Pancreas (tissue), 10 donors: ENCODE measurements at regions not wholly inside any gene's neighbourhood (a gene's known extent, or its start where the extent isn't known, plus 50 kb on each side); places are given as distances from the start of the nearest gene placed in this dataset.

ENCODE experiments used
- ATAC-seq, 4 donors: fragments of 200-7000 bp; cut with Tn5 transposase; one replicate each; pipeline versions ENCODE4 v1.8.0 to v1.9.1; 2020; ENCODE audit warnings: mild to moderate bottlenecking in 4 of 4, moderate library complexity in 4 of 4
- DNase-seq, 6 donors: peaks; one replicate each; pipeline ENCODE4 v3.0.0-alpha.2; 2020
- FAIRE-seq: peaks from 2 replicates; lab custom pipeline; 2012; peaks lifted over from hg19 to GRCh38; lab: Jason Lieb, UNC
- H3K27ac ChIP-seq, 4 donors: fragments of 200-600 bp; sonication (generic); 1 replicate in 3 of 4; 2 replicates in 1 of 4; pipeline versions ENCODE4 v1.5.0 to v1.8.0; 2020
- H3K27me3 ChIP-seq, 4 donors: fragments of 200-600 bp; one replicate each; pipeline ENCODE4 v1.8.0; 2021
- H3K36me3 ChIP-seq, 3 donors: fragments of 200-600 bp; sonication (generic) in 1 of 3; one replicate each; pipeline versions ENCODE4 v1.5.0 to v1.8.0; 2020 to 2021
- H3K4me1 ChIP-seq, 3 donors: fragments of 200-600 bp; one replicate each; pipeline ENCODE4 v1.8.0; 2021
- H3K4me3 ChIP-seq, 4 donors: fragments of 200-600 bp; sonication (generic) in 2 of 4; one replicate each; pipeline versions ENCODE4 v1.5.0 to v1.8.0; 2020 to 2021
- H3K9me3 ChIP-seq, 4 donors: fragments of 200-600 bp; one replicate each; pipeline ENCODE4 v1.8.0; 2021
- WGBS, 2 donors: extraction: QIAGEN DNeasy Blood & Tissue Kit; methylation state at CpG; one replicate each; pipeline ENCODE4 v1.1.7; 2013; 5-methylcytosine and 5-hydroxymethylcytosine counted together
- intact Hi-C, 3 donors: fragments of 100-400 bp; cut with DNase I; formaldehyde crosslinking; loops; one replicate each; pipeline versions ENCODE4 v1.11.1 to v1.14.2; 2022
- TF ChIP-seq, protein P1 (sequence below), 4 donors: fragments of 200-600 bp; sonication (generic) in 3 of 4; IDR thresholded peaks; one replicate each; pipeline versions ENCODE4 v1.5.0 to v1.8.0; 2021; ENCODE audit warnings: antibody characterized with exemption in 4 of 4
- donor health status: healthy with polysubstance abuse.
- donor health status: DM: no; HTN: no; CAD: no; lungs with moderate emphysema.
- donor health status: DM: no; HTN: no; CAD: no.
- donor health status: control.
- donor health status: control.
- donor health status: Bipolar disorder and iron deficiency.
- donor health status: DM: yes; HTN: yes; CAD: no.
- donor health status: DM: no; HTN: no; CAD: no.
- donor health status: DM: no; HTN: no; CAD: no.
- donor health status: DM: yes; HTN: yes; CAD: no.

DNA sequence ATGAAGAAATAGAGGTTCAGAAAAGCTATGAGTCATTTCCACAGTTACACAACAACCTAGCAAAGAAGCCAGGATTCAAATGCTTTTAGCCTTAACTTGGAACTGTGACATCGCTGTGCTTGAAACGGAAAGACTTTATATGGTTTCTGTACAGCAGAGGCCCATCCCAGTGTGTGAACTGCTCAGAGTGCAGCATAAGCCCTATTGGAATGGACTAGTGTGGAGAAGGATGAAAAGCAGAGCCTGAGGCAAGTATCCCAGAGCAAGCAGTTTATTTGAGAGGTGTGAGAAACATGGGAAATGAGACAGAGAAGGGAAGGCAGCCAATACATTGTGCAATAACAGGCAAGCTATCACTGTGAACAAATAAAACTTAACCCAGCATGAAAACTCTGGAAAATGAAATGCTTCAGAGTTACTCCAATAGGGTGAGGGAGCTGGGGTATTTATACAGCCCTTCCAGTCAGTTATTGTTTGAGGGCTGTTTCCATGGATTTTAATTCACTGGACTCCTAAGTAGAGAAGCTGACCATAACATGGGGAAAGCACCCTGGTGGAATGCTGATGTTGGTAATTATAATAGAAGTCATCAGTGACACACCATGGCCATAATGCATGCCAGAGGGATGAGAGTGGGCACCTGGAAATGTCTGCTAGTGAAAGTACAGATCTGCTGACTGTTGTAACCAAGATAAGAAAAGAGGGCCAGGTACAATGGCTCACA lies 254.0 kb upstream of the POU3F3 start:
- intact Hi-C loops: no loop called here
- no peaks in the 10 kb centered on the region for H3K36me3 ChIP-seq
- no peak overlapping the region for H3K4me3 ChIP-seq
- no peak for ATAC-seq
- FAIRE-seq: no peak
- H3K4me1 ChIP-seq: no peaks in the 10 kb centered on the region
- WGBS, 2 donors: 82 to 85% methylated on average over 2 of the region's 2 CpGs
- no peaks in the 10 kb centered on the region for H3K9me3 ChIP-seq
- H3K27ac ChIP-seq: no peak overlapping the region
- H3K27me3 ChIP-seq: no peaks in the 10 kb centered on the region
- DNase-seq: no peak
- TF ChIP-seq, protein P1, sequence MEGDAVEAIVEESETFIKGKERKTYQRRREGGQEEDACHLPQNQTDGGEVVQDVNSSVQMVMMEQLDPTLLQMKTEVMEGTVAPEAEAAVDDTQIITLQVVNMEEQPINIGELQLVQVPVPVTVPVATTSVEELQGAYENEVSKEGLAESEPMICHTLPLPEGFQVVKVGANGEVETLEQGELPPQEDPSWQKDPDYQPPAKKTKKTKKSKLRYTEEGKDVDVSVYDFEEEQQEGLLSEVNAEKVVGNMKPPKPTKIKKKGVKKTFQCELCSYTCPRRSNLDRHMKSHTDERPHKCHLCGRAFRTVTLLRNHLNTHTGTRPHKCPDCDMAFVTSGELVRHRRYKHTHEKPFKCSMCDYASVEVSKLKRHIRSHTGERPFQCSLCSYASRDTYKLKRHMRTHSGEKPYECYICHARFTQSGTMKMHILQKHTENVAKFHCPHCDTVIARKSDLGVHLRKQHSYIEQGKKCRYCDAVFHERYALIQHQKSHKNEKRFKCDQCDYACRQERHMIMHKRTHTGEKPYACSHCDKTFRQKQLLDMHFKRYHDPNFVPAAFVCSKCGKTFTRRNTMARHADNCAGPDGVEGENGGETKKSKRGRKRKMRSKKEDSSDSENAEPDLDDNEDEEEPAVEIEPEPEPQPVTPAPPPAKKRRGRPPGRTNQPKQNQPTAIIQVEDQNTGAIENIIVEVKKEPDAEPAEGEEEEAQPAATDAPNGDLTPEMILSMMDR (IDR thresholded peaks at IDR 0.05): no peak

DNA sequence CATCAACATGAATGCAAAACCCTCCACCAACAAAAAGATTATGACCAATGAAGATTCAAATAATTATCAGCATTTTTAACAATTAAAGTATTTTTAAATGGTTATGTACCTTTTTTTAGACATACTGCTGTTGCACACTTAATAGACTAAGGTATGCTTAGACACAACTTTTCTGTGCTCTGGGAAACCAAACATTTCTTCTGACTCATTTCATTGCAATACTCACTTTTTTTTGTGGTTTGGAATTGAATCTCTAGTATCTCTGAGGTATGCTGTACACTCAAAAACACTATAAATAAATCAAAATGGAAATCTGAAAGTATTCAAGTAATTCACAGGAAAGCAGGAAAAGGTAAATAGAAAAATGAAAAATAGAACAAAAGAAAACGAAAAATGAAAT lies 247.9 kb upstream of the POU3F3 start:
- TF ChIP-seq, protein P1 (IDR thresholded peaks at IDR 0.05): no peak
- Histone ChIP-seq H3K27ac (no peak overlapping the region), H3K4me3 (no peak overlapping the region), H3K4me1 (no peaks in the 10 kb centered on the region), H3K27me3 (peaks cover 0 to 5% (median 0%) of the 10 kb centered on the region in 4 donors), H3K36me3 (no peaks in the 10 kb centered on the region), H3K9me3 (no peaks in the 10 kb centered on the region)
- 34 to 43% methylated on average over 1 of the region's 1 CpG for WGBS, 2 donors
- intact Hi-C loops: no loop called here
- ATAC-seq (no peak), DNase-seq (no peak), FAIRE-seq (no peak)

DNA sequence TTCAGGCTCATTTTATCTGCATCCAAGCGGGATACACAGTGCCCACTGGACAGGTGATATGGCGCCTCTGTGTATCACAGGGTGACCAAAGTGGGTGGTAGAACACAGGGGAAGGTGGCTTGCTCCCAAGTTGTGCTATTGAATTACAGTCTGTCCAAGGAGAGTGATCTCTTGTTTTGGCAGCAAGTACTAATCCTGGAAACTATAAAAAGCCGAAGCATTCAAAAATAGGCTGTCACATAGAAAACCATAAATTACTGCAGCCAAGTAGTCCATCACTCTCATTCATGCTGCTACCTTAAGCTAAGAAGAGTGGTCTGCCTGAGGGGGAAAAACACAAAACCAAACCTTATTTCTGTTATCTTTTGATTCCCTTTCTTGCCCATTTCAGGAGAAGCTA lies 237.1 kb upstream of the POU3F3 start:
- Histone ChIP-seq H3K27ac (no peak overlapping the region), H3K9me3 (no peaks in the 10 kb centered on the region), H3K36me3 (no peaks in the 10 kb centered on the region), H3K27me3 (no peaks in the 10 kb centered on the region), H3K4me1 (no peaks in the 10 kb centered on the region), H3K4me3 (no peak overlapping the region)
- DNase-seq (no peak), FAIRE-seq (no peak), ATAC-seq (no peak)
- intact Hi-C loops: no loop called here
- TF ChIP-seq, protein P1 (IDR thresholded peaks at IDR 0.05): no peak
- 67 to 79% methylated on average over 3 of the region's 3 CpGs for WGBS, 2 donors

- TF ChIP-seq, protein P1 (IDR thresholded peaks at IDR 0.05): no peak
- Histone ChIP-seq H3K9me3 (no peaks in the 10 kb centered on the region), H3K4me1 (no peaks in the 10 kb centered on the region), H3K27me3 (no peaks in the 10 kb centered on the region), H3K4me3 (no peak overlapping the region), H3K27ac (no peak overlapping the region), H3K36me3 (no peaks in the 10 kb centered on the region)
- intact Hi-C loops: no loop called here
- DNase-seq (no peak), ATAC-seq (no peak), FAIRE-seq (no peak)
- WGBS, 2 donors: 63 to 69% methylated on average over 7 of the region's 7 CpGs
Measured at GRCh38 chr2:104620801-104621200, 233.1 kb upstream of the POU3F3 start.

- no peak for FAIRE-seq
- intact Hi-C loops: no loop called here
Measured at GRCh38 chr2:104635608-104636007, 218.3 kb upstream of the POU3F3 start.

More at GRCh38 chr2:104635608-104636007, 218.3 kb upstream of the POU3F3 start:
- H3K4me1 ChIP-seq: no peaks in the 10 kb centered on the region
- no peaks in the 10 kb centered on the region for H3K9me3 ChIP-seq
- TF ChIP-seq, protein P1 (IDR thresholded peaks at IDR 0.05): no peak
- WGBS, 2 donors: 71 to 77% methylated on average over 5 of the region's 5 CpGs
- peaks cover 0 to 3% (median 0%) of the 10 kb centered on the region in 4 donors for H3K27me3 ChIP-seq
- ATAC-seq (no peak), DNase-seq (no peak)
- no peak overlapping the region for H3K4me3 ChIP-seq
- H3K27ac ChIP-seq: no peak overlapping the region
- no peaks in the 10 kb centered on the region for H3K36me3 ChIP-seq
